HEK293T (cell line): ENCODE measurements at regions not wholly inside any gene's neighbourhood (a gene's known extent, or its start where the extent isn't known, plus 50 kb on each side); places are given as distances from the start of the nearest gene placed in this dataset.

Experiments
- CTCF ChIA-PET: fragments of 350-600 bp; formaldehyde crosslinking; extraction: SDS; loops from one replicate; lab custom pipeline; 2021; ENCODE audit warnings: antibody characterized with exemption, inconsistent platforms; lab: Yijun Ruan, JAX
- POLR2A ChIA-PET: fragments of 350-600 bp; formaldehyde crosslinking; extraction: SDS; loops from one replicate; lab custom pipeline; 2020; ENCODE audit warnings: antibody characterized with exemption, inconsistent platforms; lab: Yijun Ruan, JAX
- DNase-seq: peaks from one replicate; pipeline ENCODE4 v3.0.0; 2012; ENCODE audit warnings: mixed read lengths; ENCODE audit errors: extremely low spot score
- ARNT ChIP-seq: fragments of 450-650 bp; IDR thresholded peaks from 2 replicates; pipeline ENCODE4 v1.6.1; 2017; ENCODE audit warnings: mild to moderate bottlenecking
- BHLHE40 ChIP-seq: fragments of 450-650 bp; IDR thresholded peaks from 2 replicates; pipeline ENCODE4 v1.6.1; 2016; ENCODE audit warnings: mild to moderate bottlenecking, moderate library complexity, borderline replicate concordance
- CTBP1 ChIP-seq: fragments of 450-650 bp; IDR thresholded peaks from 2 replicates; pipeline ENCODE4 v1.6.1; 2016; ENCODE audit warnings: borderline replicate concordance
- ELF4 ChIP-seq: fragments of 450-650 bp; IDR thresholded peaks from 2 replicates; pipeline ENCODE4 v1.6.1; 2017; ENCODE audit warnings: antibody characterized with exemption
- FOXA1 ChIP-seq: fragments of 450-650 bp; IDR thresholded peaks from 2 replicates; pipeline ENCODE4 v1.6.1; 2016; ENCODE audit warnings: mild to moderate bottlenecking
- FOXK2 ChIP-seq: fragments of 450-650 bp; IDR thresholded peaks from 2 replicates; pipeline ENCODE4 v1.6.1; 2016; ENCODE audit warnings: mild to moderate bottlenecking
- FOXM1 ChIP-seq: fragments of 450-650 bp; IDR thresholded peaks from 2 replicates; pipeline ENCODE4 v1.6.1; 2017; ENCODE audit warnings: mild to moderate bottlenecking, borderline replicate concordance
- HDGF ChIP-seq: fragments of 450-650 bp; IDR thresholded peaks from 2 replicates; pipeline ENCODE4 v1.6.1; 2017; ENCODE audit warnings: antibody characterized with exemption, borderline replicate concordance
- L3MBTL2 ChIP-seq: fragments of 450-650 bp; conservative IDR thresholded peaks from 2 replicates; pipeline ENCODE4 v1.6.1; 2016; ENCODE audit warnings: mild to moderate bottlenecking
- LEF1 ChIP-seq: fragments of 450-650 bp; IDR thresholded peaks from 2 replicates; pipeline ENCODE4 v1.6.1; 2017; ENCODE audit warnings: mild to moderate bottlenecking, borderline replicate concordance
- NFRKB ChIP-seq: fragments of 450-650 bp; IDR thresholded peaks from 2 replicates; pipeline ENCODE4 v1.6.1; 2016; ENCODE audit warnings: mild to moderate bottlenecking, moderate library complexity
- PKNOX1 ChIP-seq: fragments of 450-650 bp; IDR thresholded peaks from 2 replicates; pipeline ENCODE4 v1.6.1; 2016
- SP1 ChIP-seq: fragments of 450-650 bp; IDR thresholded peaks from 2 replicates; pipeline ENCODE4 v1.6.1; 2017
- SUZ12 ChIP-seq: fragments of 450-650 bp; IDR thresholded peaks from 2 replicates; pipeline ENCODE4 v1.6.1; 2016; ENCODE audit warnings: mild to moderate bottlenecking
- TARDBP ChIP-seq: fragments of 450-650 bp; IDR thresholded peaks from 2 replicates; pipeline ENCODE4 v1.6.1; 2016
- ZNF384 ChIP-seq: fragments of 450-650 bp; IDR thresholded peaks from 2 replicates; pipeline ENCODE4 v1.6.1; 2016

- ChIA-PET CTCF (no interaction called here), POLR2A (no interaction called here)
- TF ChIP-seq SP1 (no peak), BHLHE40 (no peak), TARDBP (no peak)
- no peak for DNase-seq
These were observed 113.1 kb upstream of the PCBD1 start for GRCh38 chr10:71001470-71001869.

GRCh38 chr10:71004176-71005075, 116.1 kb upstream of the PCBD1 start:
- DNase-seq = no peak
- TF ChIP-seq HDGF (no peak), ELF4 (no peak), FOXK2 (no peak), ZNF384 (no peak)
- CTCF ChIA-PET = no interaction called here
- POLR2A ChIA-PET = no interaction called here

- no peak for TF ChIP-seq SP1
- TF ChIP-seq FOXK2 = no peak
- TF ChIP-seq FOXA1 = no peak
- no peak for TF ChIP-seq L3MBTL2
- TF ChIP-seq ARNT = no peak
- TF ChIP-seq SUZ12 = no peak
- no peak for TF ChIP-seq FOXM1
- TF ChIP-seq ZNF384 = no peak
- TF ChIP-seq TARDBP = no peak
- TF ChIP-seq PKNOX1 = no peak
- TF ChIP-seq LEF1 = no peak
- TF ChIP-seq HDGF = no peak
- no peak for TF ChIP-seq CTBP1
- TF ChIP-seq NFRKB = no peak
- TF ChIP-seq BHLHE40 = no peak
- TF ChIP-seq ELF4 = no peak
- CTCF ChIA-PET = no interaction called here
- POLR2A ChIA-PET = no interaction called here
- DNase-seq = no peak
These were observed 117.3 kb upstream of the PCBD1 start for GRCh38 chr10:71005337-71006305.

GRCh38 chr10:71006506-71006905, 118.1 kb upstream of the PCBD1 start:
- DNase-seq = no peak
- TF ChIP-seq CTBP1 = no peak
- no peak for TF ChIP-seq FOXM1
- no peak for TF ChIP-seq HDGF
- TF ChIP-seq SUZ12 = no peak
- no peak for TF ChIP-seq L3MBTL2
- no peak for TF ChIP-seq FOXA1
- no peak for TF ChIP-seq ELF4
- TF ChIP-seq ZNF384 = no peak
- TF ChIP-seq BHLHE40 = no peak
- TF ChIP-seq FOXK2 = no peak
- no peak for TF ChIP-seq PKNOX1
- TF ChIP-seq TARDBP = no peak
- no peak for TF ChIP-seq ARNT
- TF ChIP-seq SP1 = no peak
- no peak for TF ChIP-seq LEF1
- POLR2A ChIA-PET = no interaction called here
- CTCF ChIA-PET = no interaction called here

- POLR2A ChIA-PET = no interaction called here
- no peak for DNase-seq
- TF ChIP-seq BHLHE40 (no peak), FOXM1 (no peak), ARNT (no peak), FOXA1 (no peak), LEF1 (no peak), SP1 (no peak), L3MBTL2 (no peak), FOXK2 (no peak), ZNF384 (no peak), HDGF (no peak), PKNOX1 (no peak), SUZ12 (no peak), TARDBP (no peak), CTBP1 (no peak)
- CTCF ChIA-PET = no interaction called here
These were observed 119.2 kb upstream of the PCBD1 start for GRCh38 chr10:71007516-71007915.

GRCh38 chr10:71008150-71008549, 119.8 kb upstream of the PCBD1 start:
- DNase-seq = no peak
- CTCF ChIA-PET = no interaction called here
- no peak for TF ChIP-seq CTBP1
- POLR2A ChIA-PET = no interaction called here
